Gastroesophageal sphincter (tissue), 3 donors: ENCODE measurements at regions not wholly inside any gene's neighbourhood (a gene's known extent, or its start where the extent isn't known, plus 50 kb on each side); places are given as distances from the start of the nearest gene placed in this dataset.

ENCODE experiments used
- EP300 ChIP-seq: sonication (generic); formaldehyde crosslinking; IDR thresholded peaks from one replicate; pipeline ENCODE4 v1.6.1; 2017; ENCODE audit warnings: antibody characterized with exemption, mild to moderate bottlenecking
- POLR2A ChIP-seq, 2 donors: fragments of 450-650 bp; IDR thresholded peaks; one replicate each; pipeline ENCODE4 v1.6.1; 2017; ENCODE audit warnings: antibody characterized with exemption in 2 of 2, mild to moderate bottlenecking in 2 of 2, moderate library complexity in 1 of 2
- POLR2AphosphoS5 ChIP-seq: sonication (generic); formaldehyde crosslinking; IDR thresholded peaks from one replicate; pipeline ENCODE4 v1.6.1; 2017; ENCODE audit warnings: antibody characterized with exemption
- TF ChIP-seq, protein P1 (sequence below), 4 experiments: fragments of 200-600 bp in 2 of 4; fragments of 450-650 bp in 2 of 4; sonication (generic) in 1 of 4; IDR thresholded peaks; one replicate each; pipeline ENCODE4 v1.5.1; 2017 to 2019; ENCODE audit warnings: antibody characterized with exemption in 4 of 4, mild to moderate bottlenecking in 2 of 4, moderate library complexity in 2 of 4

- TF ChIP-seq, protein P1, sequence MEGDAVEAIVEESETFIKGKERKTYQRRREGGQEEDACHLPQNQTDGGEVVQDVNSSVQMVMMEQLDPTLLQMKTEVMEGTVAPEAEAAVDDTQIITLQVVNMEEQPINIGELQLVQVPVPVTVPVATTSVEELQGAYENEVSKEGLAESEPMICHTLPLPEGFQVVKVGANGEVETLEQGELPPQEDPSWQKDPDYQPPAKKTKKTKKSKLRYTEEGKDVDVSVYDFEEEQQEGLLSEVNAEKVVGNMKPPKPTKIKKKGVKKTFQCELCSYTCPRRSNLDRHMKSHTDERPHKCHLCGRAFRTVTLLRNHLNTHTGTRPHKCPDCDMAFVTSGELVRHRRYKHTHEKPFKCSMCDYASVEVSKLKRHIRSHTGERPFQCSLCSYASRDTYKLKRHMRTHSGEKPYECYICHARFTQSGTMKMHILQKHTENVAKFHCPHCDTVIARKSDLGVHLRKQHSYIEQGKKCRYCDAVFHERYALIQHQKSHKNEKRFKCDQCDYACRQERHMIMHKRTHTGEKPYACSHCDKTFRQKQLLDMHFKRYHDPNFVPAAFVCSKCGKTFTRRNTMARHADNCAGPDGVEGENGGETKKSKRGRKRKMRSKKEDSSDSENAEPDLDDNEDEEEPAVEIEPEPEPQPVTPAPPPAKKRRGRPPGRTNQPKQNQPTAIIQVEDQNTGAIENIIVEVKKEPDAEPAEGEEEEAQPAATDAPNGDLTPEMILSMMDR (IDR thresholded peaks at IDR 0.05): no peak
- TF ChIP-seq EP300 (no peak), POLR2AphosphoS5 (no peak), POLR2A (IDR thresholded peaks at IDR 0.05) (no peak)
Measured at GRCh38 chr4:59565836-59566235, 1634.3 kb upstream of the ADGRL3 start.
